Osteocyte (in vitro differentiated cells): ENCODE measurements at regions not wholly inside any gene's neighbourhood (a gene's known extent, or its start where the extent isn't known, plus 50 kb on each side); places are given as distances from the start of the nearest gene placed in this dataset.

Experiments used
- DNase-seq: peaks from one replicate; pipeline ENCODE4 v3.0.0; 2021; ENCODE audit warnings: mixed read lengths; ENCODE audit not compliant: unreplicated experiment; ENCODE audit errors: extremely low spot score
- H3K27ac Mint-ChIP-seq: one replicate; pipeline ENCODE4 v1.8.0; 2021; ENCODE audit warnings: mild to moderate bottlenecking, mixed read lengths; ENCODE audit not compliant: unreplicated experiment
- H3K27me3 Mint-ChIP-seq: one replicate; pipeline ENCODE4 v1.8.0; 2021; ENCODE audit warnings: mixed read lengths; ENCODE audit not compliant: unreplicated experiment
- H3K36me3 Mint-ChIP-seq: one replicate; pipeline ENCODE4 v1.8.0; 2021; ENCODE audit warnings: mixed read lengths; ENCODE audit not compliant: unreplicated experiment
- H3K4me1 Mint-ChIP-seq: one replicate; pipeline ENCODE4 v1.8.0; 2021; ENCODE audit warnings: mixed read lengths; ENCODE audit not compliant: unreplicated experiment
- H3K4me3 Mint-ChIP-seq: one replicate; pipeline ENCODE4 v1.8.0; 2021; ENCODE audit warnings: mild to moderate bottlenecking, moderate library complexity, mixed read lengths; ENCODE audit not compliant: unreplicated experiment
- H3K9me3 Mint-ChIP-seq: one replicate; pipeline ENCODE4 v1.8.0; 2021; ENCODE audit warnings: mixed read lengths; ENCODE audit not compliant: unreplicated experiment
- TF ChIP-seq, protein P1 (sequence below): fragments of 200-600 bp; sonication (generic); IDR thresholded peaks from 2 replicates; pipeline ENCODE4 v1.5.0; 2021; ENCODE audit warnings: antibody characterized with exemption, mild to moderate bottlenecking, moderate library complexity

DNA sequence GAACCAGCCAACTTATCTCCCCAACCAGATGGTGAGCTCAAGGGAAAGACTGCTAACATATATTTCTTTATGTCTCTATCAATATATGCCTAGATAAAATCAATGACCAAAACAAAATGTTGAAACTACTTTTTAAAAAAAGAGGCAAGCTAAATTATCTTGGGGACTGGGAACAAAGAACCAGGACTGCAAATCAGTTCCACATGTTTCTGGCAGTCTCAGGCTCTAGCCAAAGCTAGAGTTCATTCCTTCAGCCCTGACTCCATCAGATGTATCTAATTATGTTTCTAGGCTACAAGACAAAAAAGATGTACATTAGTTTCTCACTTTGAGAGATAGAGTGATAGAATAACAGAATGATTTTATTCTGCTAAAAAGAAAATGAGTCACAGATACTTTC lies 1290.3 kb upstream of the SORCS1 start:
- no peak overlapping the region for H3K4me3 Mint-ChIP-seq
- H3K27me3 Mint-ChIP-seq, result no peaks in the 10 kb centered on the region
- no peak overlapping the region for H3K27ac Mint-ChIP-seq

GRCh38 chr10:108454224-108454623 lies 1289.7 kb upstream of the SORCS1 start:
- Mint-ChIP-seq H3K9me3 (peaks cover 16% of the 10 kb centered on the region), H3K27me3 (no peaks in the 10 kb centered on the region), H3K27ac (no peak overlapping the region), H3K36me3 (no peaks in the 10 kb centered on the region), H3K4me1 (no peaks in the 10 kb centered on the region), H3K4me3 (no peak overlapping the region)
- DNase-seq, result no peak
- TF ChIP-seq, protein P1, sequence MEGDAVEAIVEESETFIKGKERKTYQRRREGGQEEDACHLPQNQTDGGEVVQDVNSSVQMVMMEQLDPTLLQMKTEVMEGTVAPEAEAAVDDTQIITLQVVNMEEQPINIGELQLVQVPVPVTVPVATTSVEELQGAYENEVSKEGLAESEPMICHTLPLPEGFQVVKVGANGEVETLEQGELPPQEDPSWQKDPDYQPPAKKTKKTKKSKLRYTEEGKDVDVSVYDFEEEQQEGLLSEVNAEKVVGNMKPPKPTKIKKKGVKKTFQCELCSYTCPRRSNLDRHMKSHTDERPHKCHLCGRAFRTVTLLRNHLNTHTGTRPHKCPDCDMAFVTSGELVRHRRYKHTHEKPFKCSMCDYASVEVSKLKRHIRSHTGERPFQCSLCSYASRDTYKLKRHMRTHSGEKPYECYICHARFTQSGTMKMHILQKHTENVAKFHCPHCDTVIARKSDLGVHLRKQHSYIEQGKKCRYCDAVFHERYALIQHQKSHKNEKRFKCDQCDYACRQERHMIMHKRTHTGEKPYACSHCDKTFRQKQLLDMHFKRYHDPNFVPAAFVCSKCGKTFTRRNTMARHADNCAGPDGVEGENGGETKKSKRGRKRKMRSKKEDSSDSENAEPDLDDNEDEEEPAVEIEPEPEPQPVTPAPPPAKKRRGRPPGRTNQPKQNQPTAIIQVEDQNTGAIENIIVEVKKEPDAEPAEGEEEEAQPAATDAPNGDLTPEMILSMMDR, result no peak

More for the DNA sequence above, 1290.3 kb upstream of the SORCS1 start:
- Mint-ChIP-seq H3K36me3 (no peaks in the 10 kb centered on the region), H3K9me3 (peaks cover 16% of the 10 kb centered on the region), H3K4me1 (no peaks in the 10 kb centered on the region)
- DNase-seq, result no peak
- TF ChIP-seq, protein P1, result no peak

- Mint-ChIP-seq H3K9me3 (peaks cover 16% of the 10 kb centered on the region), H3K4me3 (no peak overlapping the region), H3K27ac (no peak overlapping the region), H3K4me1 (no peaks in the 10 kb centered on the region), H3K36me3 (no peaks in the 10 kb centered on the region), H3K27me3 (no peaks in the 10 kb centered on the region)
- TF ChIP-seq, protein P1, result no peak
- no peak for DNase-seq
Measured at GRCh38 chr10:108453166-108453565, 1288.7 kb upstream of the SORCS1 start.

DNA sequence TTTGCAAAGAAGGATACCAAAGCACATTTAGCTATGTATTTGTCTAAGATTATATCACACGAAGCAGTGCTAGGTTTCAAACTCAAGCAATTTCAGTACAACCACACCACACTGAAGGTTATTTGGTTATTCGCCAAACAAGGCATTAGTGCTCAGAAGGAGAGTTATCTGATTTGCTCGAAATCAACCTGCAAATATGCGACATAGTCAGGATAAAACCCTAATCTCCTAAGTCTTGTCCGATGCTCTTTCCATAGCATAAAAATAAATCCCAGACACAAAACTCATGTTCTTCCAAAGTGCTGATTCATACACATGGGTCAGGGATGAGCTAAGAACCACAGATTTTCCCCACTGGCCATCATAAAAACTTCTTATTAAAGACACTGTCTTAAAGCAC lies 1288.0 kb upstream of the SORCS1 start:
- peaks cover 16% of the 10 kb centered on the region for H3K9me3 Mint-ChIP-seq
- TF ChIP-seq, protein P1, result no peak
- no peaks in the 10 kb centered on the region for H3K4me1 Mint-ChIP-seq
- H3K4me3 Mint-ChIP-seq, result no peak overlapping the region
- DNase-seq, result no peak
- H3K36me3 Mint-ChIP-seq, result no peaks in the 10 kb centered on the region
- no peak overlapping the region for H3K27ac Mint-ChIP-seq
- H3K27me3 Mint-ChIP-seq, result no peaks in the 10 kb centered on the region

GRCh38 chr10:108450280-108450679 lies 1285.8 kb upstream of the SORCS1 start:
- H3K36me3 Mint-ChIP-seq, result no peaks in the 10 kb centered on the region
- H3K27ac Mint-ChIP-seq, result no peak overlapping the region
- no peak for DNase-seq
- TF ChIP-seq, protein P1, result no peak
- H3K27me3 Mint-ChIP-seq, result no peaks in the 10 kb centered on the region
- H3K4me1 Mint-ChIP-seq, result no peaks in the 10 kb centered on the region
- no peak overlapping the region for H3K4me3 Mint-ChIP-seq
- peaks cover 20% of the 10 kb centered on the region for H3K9me3 Mint-ChIP-seq
